ENCODE measurements at regions not wholly inside any gene's neighbourhood (a gene's known extent, or its start where the extent isn't known, plus 50 kb on each side); places are given as distances from the start of the nearest gene placed in this dataset.
A peak's percentile ranks its signal among the peaks of the same experiment; 100 is the strongest.
"Not testable (repeated sequence)": the region's sequence is repeated elsewhere in the genome, so short reads cannot be mapped to it uniquely, and the experiment has no call there.

- DNase-seq, result no peak
These were observed 670.8 kb upstream of the NR2F2 start for GRCh38 chr15:95659656-95660055.

GRCh38 chr15:95662638-95663037 lies 667.9 kb upstream of the NR2F2 start:
- no peak for DNase-seq

- DNase-seq, result no peak
These were observed 667.1 kb upstream of the NR2F2 start for GRCh38 chr15:95663156-95664100.

- peak; percentile 47 for DNase-seq
These were observed 666.0 kb upstream of the NR2F2 start for GRCh38 chr15:95664450-95664849.

GRCh38 chr15:95669146-95669922 lies 661.2 kb upstream of the NR2F2 start:
- DNase-seq, result no peak

- no peak for DNase-seq
These were observed 656.5 kb upstream of the NR2F2 start for GRCh38 chr15:95674031-95674430.

GRCh38 chr15:95676500-95676899 lies 654.0 kb upstream of the NR2F2 start:
- DNase-seq, result no peak

- DNase-seq, result no peak
These were observed 650.5 kb upstream of the NR2F2 start for GRCh38 chr15:95679847-95680582.

GRCh38 chr15:95680728-95681127 lies 649.8 kb upstream of the NR2F2 start:
- DNase-seq, result no peak

GRCh38 chr15:95681836-95682544 lies 648.5 kb upstream of the NR2F2 start:
- peak; percentile 18 for DNase-seq

GRCh38 chr15:95684126-95684525 lies 646.4 kb upstream of the NR2F2 start:
- DNase-seq, result no peak

GRCh38 chr15:95684693-95685115 lies 645.8 kb upstream of the NR2F2 start:
- DNase-seq, result no peak

- DNase-seq, result peak; percentile 3
These were observed 643.4 kb upstream of the NR2F2 start for GRCh38 chr15:95687061-95687460.

- no peak for DNase-seq
These were observed 642.8 kb upstream of the NR2F2 start for GRCh38 chr15:95687686-95688085.

- no peak for DNase-seq
These were observed 639.7 kb upstream of the NR2F2 start for GRCh38 chr15:95690631-95691340.

- DNase-seq, result no peak
These were observed 636.6 kb upstream of the NR2F2 start for GRCh38 chr15:95693917-95694316.

GRCh38 chr15:95698230-95698629 lies 632.3 kb upstream of the NR2F2 start:
- no peak for DNase-seq

- DNase-seq, result no peak
These were observed 631.5 kb upstream of the NR2F2 start for GRCh38 chr15:95698951-95699350.

GRCh38 chr15:95699578-95699977 lies 630.9 kb upstream of the NR2F2 start:
- no peak for DNase-seq

GRCh38 chr15:95700692-95701091 lies 629.8 kb upstream of the NR2F2 start:
- not testable (repeated sequence) for DNase-seq

- DNase-seq, result no peak
These were observed 629.1 kb upstream of the NR2F2 start for GRCh38 chr15:95701410-95701809.

Data from tongue (tissue), 1 donor.